GM12878 (cell line): ENCODE measurements at regions not wholly inside any gene's neighbourhood (a gene's known extent, or its start where the extent isn't known, plus 50 kb on each side); places are given as distances from the start of the nearest gene placed in this dataset.

Experiments used
- ATAC-seq: fragments of 200-7000 bp; cut with Tn5 transposase; 3 replicates; pipeline ENCODE4 v1.9.1; 2020; ENCODE audit warnings: mild to moderate bottlenecking, moderate library complexity
- BruUV-seq: library from RNA; stranded (reverse); fragments of 400-500 nt; replicated peaks from 2 replicates; lab custom pipeline; 2021; lab: Mats Ljungman, UMichigan
- CTCF ChIA-PET: fragments of 300-600 bp; sonication (Branson Sonifier 250); formaldehyde crosslinking; extraction: SDS; loops from one replicate; lab custom pipeline; 2021; ENCODE audit warnings: inconsistent platforms; lab: Yijun Ruan, JAX
- POLR2A ChIA-PET: fragments of 350-600 bp; formaldehyde crosslinking; extraction: SDS; loops from one replicate; lab custom pipeline; 2021; ENCODE audit warnings: inconsistent platforms; lab: Charles Lee
- RAD21 ChIA-PET: fragments of 300-600 bp; sonication (Branson Sonifier 250); formaldehyde crosslinking; loops from one replicate; lab custom pipeline; 2023; ENCODE audit warnings: antibody characterized with exemption; ENCODE audit not compliant: unreplicated experiment; lab: Charles Lee
- SMC1A ChIA-PET: fragments of 300-600 bp; sonication (Branson Sonifier 250); formaldehyde crosslinking; loops from one replicate; lab custom pipeline; 2023; ENCODE audit not compliant: unreplicated experiment, uncharacterized antibody; lab: Charles Lee
- DNase-seq: peaks from one replicate; pipeline ENCODE4 v3.0.0-alpha.2; 2011; ENCODE audit warnings: low read depth, low spot score
- FAIRE-seq: peaks from 3 replicates; lab custom pipeline; 2011; peaks lifted over from hg19 to GRCh38; lab: Jason Lieb, UNC
- H2AFZ ChIP-seq: 2 replicates; pipeline ENCODE4 v1.6.0; 2011; ENCODE audit warnings: low read depth, low read length, control low read depth; ENCODE audit not compliant: control insufficient read depth
- H3K27ac ChIP-seq: 2 replicates; pipeline ENCODE4 v1.5.1; 2011; ENCODE audit warnings: control low read depth; ENCODE audit not compliant: control insufficient read depth, insufficient read depth
- H3K27me3 ChIP-seq, 2 experiments: replicated peaks in 1 of 2; 2 replicates each; pipeline versions ENCODE4 v1.6.0 to v1.6.1; 2011; ENCODE audit warnings: low read length in 1 of 2; ENCODE audit not compliant: control insufficient read depth in 2 of 2, insufficient read depth in 2 of 2
- H3K36me3 ChIP-seq, 2 experiments: 2 replicates each; pipeline ENCODE4 v1.5.1; 2011; ENCODE audit warnings: low read length in 1 of 2; ENCODE audit not compliant: control insufficient read depth in 2 of 2, insufficient read depth in 2 of 2
- H3K4me1 ChIP-seq: 2 replicates; pipeline ENCODE4 v1.6.1; 2011; ENCODE audit warnings: mild to moderate bottlenecking, low read length, moderate library complexity, mixed read lengths; ENCODE audit not compliant: control insufficient read depth, insufficient read depth
- H3K4me2 ChIP-seq: 2 replicates; pipeline ENCODE4 v1.6.0; 2011; ENCODE audit warnings: control low read depth; ENCODE audit not compliant: control insufficient read depth, insufficient read depth
- H3K4me3 ChIP-seq: fragments of 200-600 bp; sonication (generic); 2 replicates; pipeline ENCODE4 v1.5.1; 2016
- H3K79me2 ChIP-seq: 2 replicates; pipeline ENCODE4 v1.6.0; 2011; ENCODE audit warnings: low read length; ENCODE audit not compliant: control insufficient read depth, insufficient read depth
- H3K9ac ChIP-seq: 2 replicates; pipeline ENCODE4 v1.8.0; 2011; ENCODE audit warnings: low read length, control low read depth, mixed read lengths; ENCODE audit not compliant: control insufficient read depth, insufficient read depth
- H3K9me3 ChIP-seq: replicated peaks from 3 replicates; pipeline ENCODE4 v1.5.1; 2011; ENCODE audit warnings: mild to moderate bottlenecking, low read length; ENCODE audit not compliant: control insufficient read depth, insufficient read depth
- H4K20me1 ChIP-seq: 2 replicates; pipeline ENCODE4 v1.6.0; 2011; ENCODE audit not compliant: control insufficient read depth, insufficient read depth
- BHLHE40 ChIP-seq, 2 experiments: fragments of 450-650 bp in 1 of 2; IDR thresholded peaks; 2 replicates each; pipeline ENCODE4 v1.6.1; 2011 to 2017; ENCODE audit warnings: low read depth in 2 of 2, borderline replicate concordance in 1 of 2, improper control_type of control experiment in 1 of 2, low read length in 1 of 2, mild to moderate bottlenecking in 1 of 2
- KLF5 ChIP-seq: fragments of 450-650 bp; IDR thresholded peaks from 2 replicates; pipeline ENCODE4 v1.6.1; 2014; ENCODE audit warnings: mild to moderate bottlenecking; ENCODE audit not compliant: partially characterized antibody
- STAT1 ChIP-seq: fragments of 450-650 bp; conservative IDR thresholded peaks from 2 replicates; pipeline ENCODE4 v1.6.1; 2014; ENCODE audit warnings: antibody characterized with exemption, mild to moderate bottlenecking
- TCF3 ChIP-seq: IDR thresholded peaks from 2 replicates; pipeline ENCODE4 v1.6.1; 2012; ENCODE audit warnings: low read depth, mild to moderate bottlenecking, low read length, borderline replicate concordance; ENCODE audit not compliant: insufficient read depth
- WGBS: methylation state at CpG from one replicate; pipeline ENCODE4 v1.1.6; 2016; ENCODE audit warnings: low lambda C conversion rate; ENCODE audit not compliant: insufficient replicate concordance, insufficient coverage; ENCODE audit errors: missing lambda C conversion rate; 5-methylcytosine and 5-hydroxymethylcytosine counted together
- in situ Hi-C: fragments of 300-500 bp; cut with MboI; formaldehyde crosslinking; loops from 9 replicates; pipeline ENCODE4 v1.14.3; 2018; ENCODE audit warnings: mixed read lengths
- intact Hi-C: fragments of 100-400 bp; cut with micrococcal nuclease; formaldehyde crosslinking; loops from one replicate; pipeline ENCODE4 v1.14.2; 2022; ENCODE audit not compliant: unreplicated experiment
- TF ChIP-seq, protein P1 (sequence below): fragments of 450-650 bp; IDR thresholded peaks from 2 replicates; pipeline ENCODE4 v1.6.1; 2017; ENCODE audit warnings: mild to moderate bottlenecking, moderate library complexity

DNA sequence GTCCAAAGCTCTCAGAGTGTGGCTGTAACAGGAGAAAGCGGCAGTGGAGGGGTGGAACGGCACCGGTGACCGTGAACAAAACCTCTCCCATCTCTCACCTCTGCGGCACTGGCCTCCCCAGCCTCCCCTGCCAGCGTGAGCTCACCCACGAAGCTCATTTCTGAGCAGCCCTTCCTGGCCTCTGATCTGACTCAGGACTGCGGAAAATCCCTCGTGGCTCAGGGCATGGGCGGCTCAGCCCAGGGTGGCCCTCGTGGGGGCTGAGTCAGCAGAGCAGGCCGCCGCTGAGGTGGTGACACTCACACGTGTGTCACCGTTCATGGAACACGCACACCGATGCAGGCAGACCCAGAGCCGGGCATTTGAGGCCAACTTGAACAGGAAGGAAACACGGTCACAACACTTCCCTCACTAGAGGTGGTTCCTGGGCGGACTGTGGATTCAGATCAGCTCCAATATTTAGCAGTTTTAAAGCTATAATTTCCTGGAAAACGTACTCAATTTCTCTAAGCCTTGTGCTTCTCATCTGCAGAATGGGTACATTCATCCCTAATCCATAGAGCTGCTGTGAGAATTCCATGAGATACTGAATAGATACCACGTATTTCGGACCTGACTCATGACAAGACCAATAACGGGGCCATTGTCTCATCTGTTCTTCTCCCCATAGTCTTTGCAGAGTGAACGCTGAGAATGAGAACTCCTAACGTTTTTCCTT lies 115.0 kb upstream of the TMPRSS2 start:
- ChIA-PET RAD21 (interaction anchor here (0.7 kb wide), 1 partner anchor 41 kb away, joined by 3 read pairs; no protein-coding TSS in a partner anchor), POLR2A (no interaction called here), CTCF (interaction anchor here (0.9 to 1.9 kb wide), 3 partner anchors 10 to 21 kb away, joined by 5 to 6 read pairs (median 6); no protein-coding TSS in a partner anchor), SMC1A (interaction anchor here (0.5 to 1.4 kb wide), 2 partner anchors 35 to 97 kb away, joined by 3 read pairs; no protein-coding TSS in a partner anchor)
- Histone ChIP-seq H3K4me2 (no peak overlapping the region), H3K36me3 (no peaks in the 10 kb centered on the region), H4K20me1 (no peaks in the 10 kb centered on the region), H2AFZ (no peak overlapping the region), H3K9ac (no peak overlapping the region), H3K9me3 (no peaks in the 10 kb centered on the region; the same call in 2 of the 3 replicates), H3K27me3 (no peaks in the 10 kb centered on the region; a peak in 1 of 4 replicates), H3K4me3 (no peak overlapping the region), H3K79me2 (no peaks in the 10 kb centered on the region), H3K4me1 (no peaks in the 10 kb centered on the region; the same call in 1 of the 2 replicates), H3K27ac (no peak overlapping the region)
- DNase-seq (no peak), ATAC-seq (peak; percentile 37), FAIRE-seq (no peak)
- intact Hi-C loops (no loop called here), in situ Hi-C loops (no loop called here)
- no TSS peak for BruUV-seq
- TF ChIP-seq, protein P1, sequence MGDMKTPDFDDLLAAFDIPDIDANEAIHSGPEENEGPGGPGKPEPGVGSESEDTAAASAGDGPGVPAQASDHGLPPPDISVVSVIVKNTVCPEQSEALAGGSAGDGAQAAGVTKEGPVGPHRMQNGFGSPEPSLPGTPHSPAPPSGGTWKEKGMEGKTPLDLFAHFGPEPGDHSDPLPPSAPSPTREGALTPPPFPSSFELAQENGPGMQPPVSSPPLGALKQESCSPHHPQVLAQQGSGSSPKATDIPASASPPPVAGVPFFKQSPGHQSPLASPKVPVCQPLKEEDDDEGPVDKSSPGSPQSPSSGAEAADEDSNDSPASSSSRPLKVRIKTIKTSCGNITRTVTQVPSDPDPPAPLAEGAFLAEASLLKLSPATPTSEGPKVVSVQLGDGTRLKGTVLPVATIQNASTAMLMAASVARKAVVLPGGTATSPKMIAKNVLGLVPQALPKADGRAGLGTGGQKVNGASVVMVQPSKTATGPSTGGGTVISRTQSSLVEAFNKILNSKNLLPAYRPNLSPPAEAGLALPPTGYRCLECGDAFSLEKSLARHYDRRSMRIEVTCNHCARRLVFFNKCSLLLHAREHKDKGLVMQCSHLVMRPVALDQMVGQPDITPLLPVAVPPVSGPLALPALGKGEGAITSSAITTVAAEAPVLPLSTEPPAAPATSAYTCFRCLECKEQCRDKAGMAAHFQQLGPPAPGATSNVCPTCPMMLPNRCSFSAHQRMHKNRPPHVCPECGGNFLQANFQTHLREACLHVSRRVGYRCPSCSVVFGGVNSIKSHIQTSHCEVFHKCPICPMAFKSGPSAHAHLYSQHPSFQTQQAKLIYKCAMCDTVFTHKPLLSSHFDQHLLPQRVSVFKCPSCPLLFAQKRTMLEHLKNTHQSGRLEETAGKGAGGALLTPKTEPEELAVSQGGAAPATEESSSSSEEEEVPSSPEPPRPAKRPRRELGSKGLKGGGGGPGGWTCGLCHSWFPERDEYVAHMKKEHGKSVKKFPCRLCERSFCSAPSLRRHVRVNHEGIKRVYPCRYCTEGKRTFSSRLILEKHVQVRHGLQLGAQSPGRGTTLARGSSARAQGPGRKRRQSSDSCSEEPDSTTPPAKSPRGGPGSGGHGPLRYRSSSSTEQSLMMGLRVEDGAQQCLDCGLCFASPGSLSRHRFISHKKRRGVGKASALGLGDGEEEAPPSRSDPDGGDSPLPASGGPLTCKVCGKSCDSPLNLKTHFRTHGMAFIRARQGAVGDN, result peak; percentile 67
- TF ChIP-seq STAT1 (no peak), BHLHE40 (IDR thresholded peaks at IDR 0.05; ENCODE audit: borderline replicate concordance in 1 of 2, low read depth in 2 of 2, low read length in 1 of 2) (peak in 1 of 2 experiments; percentile 35; a peak in 1 of 4 replicates), TCF3 (no peak), KLF5 (no peak)
- 27% methylated on average over 26 of the region's 26 CpGs for whole genome bisulfite sequencing
